ENCODE measurements at regions not wholly inside any gene's neighbourhood (a gene's known extent, or its start where the extent isn't known, plus 50 kb on each side); places are given as distances from the start of the nearest gene placed in this dataset.
A peak's percentile ranks its signal among the peaks of the same experiment; 100 is the strongest.
"Not testable (repeated sequence)": the region's sequence is repeated elsewhere in the genome, so short reads cannot be mapped to it uniquely, and the experiment has no call there.

DNA sequence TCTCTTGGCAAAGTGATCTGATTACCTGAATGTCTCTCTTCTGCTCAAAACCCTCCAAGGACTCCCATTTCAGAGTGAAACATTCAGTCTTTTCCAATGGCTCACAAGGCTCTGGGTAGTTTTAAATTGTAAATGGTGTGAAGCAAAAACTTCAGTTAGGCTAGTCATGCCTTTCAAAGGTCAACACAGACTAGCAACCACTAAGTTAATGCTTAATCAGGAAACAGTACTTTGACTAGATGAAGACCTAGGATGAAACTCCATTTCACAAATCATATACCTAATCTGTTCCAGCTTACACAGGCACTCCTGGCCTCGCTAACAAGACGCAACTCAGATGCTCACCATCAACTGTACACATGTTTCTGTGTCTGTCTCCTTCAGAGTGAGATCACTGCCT, 240.9 kb downstream of the TP53TG3F start:
- H3K4me1 ChIP-seq (ENCODE audit: control insufficient read depth in 1 of 2, insufficient read depth in 2 of 2, low read length in 2 of 2); H3K4me1 Mint-ChIP-seq; H3K4me3 Mint-ChIP-seq; H3K27me3 ChIP-seq (ENCODE audit: control insufficient read depth in 2 of 2, insufficient read depth in 2 of 2, low read length in 2 of 2); H3K27ac ChIP-seq (ENCODE audit: low read depth in 1 of 2, low read length in 2 of 2); H3K79me2 ChIP-seq (ENCODE audit: insufficient read depth, low read length); DNase-seq; H2AFZ ChIP-seq (ENCODE audit: insufficient read depth, low read depth, low read length, poor library complexity, severe bottlenecking); H3K4me3 ChIP-seq (replicated peaks in 1 of 3; ENCODE audit: low read depth in 2 of 3, low read length in 3 of 3); H3K36me3 Mint-ChIP-seq; H4K20me1 ChIP-seq (ENCODE audit: insufficient read depth, low read length); intact Hi-C loops (cut with micrococcal nuclease); H3K27me3 Mint-ChIP-seq (ENCODE audit: low read depth in 3 of 3); H3K9me3 ChIP-seq (replicated peaks in 1 of 2; ENCODE audit: control insufficient read depth in 1 of 2, insufficient read depth in 1 of 2, low read length in 2 of 2); H3K9ac ChIP-seq (ENCODE audit: insufficient read depth, low read length, poor library complexity, severe bottlenecking); H3K36me3 ChIP-seq (replicated peaks in 1 of 2; ENCODE audit: control insufficient read depth in 1 of 2, insufficient read depth in 2 of 2, low read length in 2 of 2); H3K4me2 ChIP-seq (replicated peaks; ENCODE audit: extremely low read depth, low read length, poor library complexity, severe bottlenecking): not testable (repeated sequence)
- WGBS (ENCODE audit: insufficient coverage) = 86% methylated on average over 1 of the region's 2 CpGs
- Mint-ChIP-seq H3K27ac (peak overlapping the region in 1 of 7 donors; percentile 55), H3K9me3 (peaks cover 0 to 13% (median 4%) of the 10 kb centered on the region in 7 donors)

- H3K36me3 ChIP-seq (replicated peaks in 1 of 2; ENCODE audit: control insufficient read depth in 1 of 2, insufficient read depth in 2 of 2, low read length in 2 of 2); H3K4me3 Mint-ChIP-seq; H3K9me3 ChIP-seq (replicated peaks in 1 of 2; ENCODE audit: control insufficient read depth in 1 of 2, insufficient read depth in 1 of 2, low read length in 2 of 2); H3K4me1 Mint-ChIP-seq; H3K4me2 ChIP-seq (replicated peaks; ENCODE audit: extremely low read depth, low read length, poor library complexity, severe bottlenecking); intact Hi-C loops (cut with micrococcal nuclease); H3K4me1 ChIP-seq (ENCODE audit: control insufficient read depth in 1 of 2, insufficient read depth in 2 of 2, low read length in 2 of 2); H3K79me2 ChIP-seq (ENCODE audit: insufficient read depth, low read length); H3K27ac ChIP-seq (ENCODE audit: low read depth in 1 of 2, low read length in 2 of 2); H3K27me3 ChIP-seq (ENCODE audit: control insufficient read depth in 2 of 2, insufficient read depth in 2 of 2, low read length in 2 of 2); H3K9ac ChIP-seq (ENCODE audit: insufficient read depth, low read length, poor library complexity, severe bottlenecking); H3K27ac Mint-ChIP-seq; H2AFZ ChIP-seq (ENCODE audit: insufficient read depth, low read depth, low read length, poor library complexity, severe bottlenecking); H3K36me3 Mint-ChIP-seq; H4K20me1 ChIP-seq (ENCODE audit: insufficient read depth, low read length); H3K4me3 ChIP-seq (replicated peaks in 1 of 3; ENCODE audit: low read depth in 2 of 3, low read length in 3 of 3); DNase-seq; H3K27me3 Mint-ChIP-seq (ENCODE audit: low read depth in 3 of 3): not testable (repeated sequence)
- 78% methylated on average over 37 of the region's 55 CpGs for WGBS (ENCODE audit: insufficient coverage)
- peaks cover 0 to 20% (median 11%) of the 10 kb centered on the region in 7 donors for H3K9me3 Mint-ChIP-seq
Observed at GRCh38 chr16:33706845-33707590, 247.6 kb downstream of the TP53TG3F start.

DNA sequence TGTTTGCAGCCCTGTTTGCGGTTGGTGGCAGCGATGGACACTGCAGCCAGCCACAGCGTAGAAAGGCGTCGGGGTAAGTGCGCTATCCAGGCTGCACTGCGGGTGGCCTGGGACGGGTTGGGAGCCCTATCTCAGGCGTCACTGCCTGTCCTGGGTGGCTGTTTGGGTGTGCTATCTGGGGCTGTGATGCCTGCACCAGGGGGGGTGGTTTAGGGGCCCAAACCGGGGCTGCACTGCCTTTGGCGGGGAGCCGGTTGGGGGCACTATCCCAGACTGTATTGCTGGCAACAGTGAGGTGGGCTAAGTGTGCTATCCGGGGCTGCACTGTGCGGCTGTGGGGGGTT, 248.2 kb downstream of the TP53TG3F start:
- H3K36me3 Mint-ChIP-seq; H3K27ac Mint-ChIP-seq; H2AFZ ChIP-seq (ENCODE audit: insufficient read depth, low read depth, low read length, poor library complexity, severe bottlenecking); H3K4me2 ChIP-seq (replicated peaks; ENCODE audit: extremely low read depth, low read length, poor library complexity, severe bottlenecking); H3K79me2 ChIP-seq (ENCODE audit: insufficient read depth, low read length); H3K36me3 ChIP-seq (replicated peaks in 1 of 2; ENCODE audit: control insufficient read depth in 1 of 2, insufficient read depth in 2 of 2, low read length in 2 of 2); DNase-seq; H3K4me1 Mint-ChIP-seq; H3K27ac ChIP-seq (ENCODE audit: low read depth in 1 of 2, low read length in 2 of 2); H3K9me3 ChIP-seq (replicated peaks in 1 of 2; ENCODE audit: control insufficient read depth in 1 of 2, insufficient read depth in 1 of 2, low read length in 2 of 2); H3K27me3 Mint-ChIP-seq (ENCODE audit: low read depth in 3 of 3); H3K27me3 ChIP-seq (ENCODE audit: control insufficient read depth in 2 of 2, insufficient read depth in 2 of 2, low read length in 2 of 2); H3K9ac ChIP-seq (ENCODE audit: insufficient read depth, low read length, poor library complexity, severe bottlenecking); H3K4me1 ChIP-seq (ENCODE audit: control insufficient read depth in 1 of 2, insufficient read depth in 2 of 2, low read length in 2 of 2); intact Hi-C loops (cut with micrococcal nuclease); H3K4me3 ChIP-seq (replicated peaks in 1 of 3; ENCODE audit: low read depth in 2 of 3, low read length in 3 of 3); H4K20me1 ChIP-seq (ENCODE audit: insufficient read depth, low read length); H3K4me3 Mint-ChIP-seq: not testable (repeated sequence)
- H3K9me3 Mint-ChIP-seq = peaks cover 0 to 22% (median 8%) of the 10 kb centered on the region in 7 donors
- 55% methylated on average over 14 of the region's 14 CpGs for WGBS (ENCODE audit: insufficient coverage)

DNA sequence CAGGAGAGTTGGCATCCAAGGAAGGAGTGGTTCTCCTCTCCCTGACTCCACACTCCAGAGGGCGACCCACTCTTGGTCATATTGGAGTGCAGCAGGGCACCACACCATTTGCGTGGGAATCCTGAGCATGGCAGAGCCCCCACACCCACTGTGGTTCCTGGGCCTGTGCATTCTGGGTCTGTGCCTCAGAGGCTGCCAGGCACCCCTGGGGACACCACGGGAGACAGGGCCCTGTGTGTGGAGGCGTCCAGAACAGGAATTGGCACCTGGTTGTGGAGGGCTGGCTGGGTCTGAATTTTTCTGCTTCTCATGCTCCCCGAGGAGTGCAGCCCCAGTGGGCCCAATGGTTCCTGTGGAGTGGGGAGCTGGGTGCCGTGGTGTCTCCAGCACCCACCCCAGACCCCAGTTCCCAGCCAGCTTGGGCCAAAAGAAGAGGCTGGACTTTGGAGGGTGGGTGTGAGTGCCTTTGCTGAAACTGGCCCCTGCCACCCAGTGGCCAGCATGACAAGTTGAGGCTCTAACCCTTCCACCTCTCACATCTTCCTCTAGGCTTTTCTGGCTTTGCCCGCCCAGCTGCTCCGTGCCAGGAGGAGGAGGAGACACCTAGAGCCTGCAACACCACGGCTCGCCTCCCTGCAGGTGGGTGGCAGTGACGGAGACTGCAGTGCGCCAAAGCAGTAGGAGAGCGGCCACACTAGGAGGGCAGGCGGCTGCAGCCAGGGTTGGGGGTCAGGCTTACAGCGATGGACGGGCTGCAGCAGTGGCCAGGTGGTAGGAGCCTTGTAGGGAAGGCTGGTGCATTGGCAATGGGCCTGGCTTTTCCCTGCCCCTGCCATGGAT, 250.7 kb downstream of the TP53TG3F start:
- H3K9ac ChIP-seq (ENCODE audit: insufficient read depth, low read length, poor library complexity, severe bottlenecking); H3K79me2 ChIP-seq (ENCODE audit: insufficient read depth, low read length); H3K27ac ChIP-seq (ENCODE audit: low read depth in 1 of 2, low read length in 2 of 2); DNase-seq; H3K4me3 ChIP-seq (replicated peaks in 1 of 3; ENCODE audit: low read depth in 2 of 3, low read length in 3 of 3); H3K36me3 ChIP-seq (replicated peaks in 1 of 2; ENCODE audit: control insufficient read depth in 1 of 2, insufficient read depth in 2 of 2, low read length in 2 of 2); H3K4me2 ChIP-seq (replicated peaks; ENCODE audit: extremely low read depth, low read length, poor library complexity, severe bottlenecking); H3K4me3 Mint-ChIP-seq; H3K27me3 Mint-ChIP-seq (ENCODE audit: low read depth in 3 of 3); H3K4me1 ChIP-seq (ENCODE audit: control insufficient read depth in 1 of 2, insufficient read depth in 2 of 2, low read length in 2 of 2); intact Hi-C loops (cut with micrococcal nuclease); H3K4me1 Mint-ChIP-seq; H3K36me3 Mint-ChIP-seq; H4K20me1 ChIP-seq (ENCODE audit: insufficient read depth, low read length); H2AFZ ChIP-seq (ENCODE audit: insufficient read depth, low read depth, low read length, poor library complexity, severe bottlenecking); H3K9me3 ChIP-seq (replicated peaks in 1 of 2; ENCODE audit: control insufficient read depth in 1 of 2, insufficient read depth in 1 of 2, low read length in 2 of 2); H3K27ac Mint-ChIP-seq; H3K27me3 ChIP-seq (ENCODE audit: control insufficient read depth in 2 of 2, insufficient read depth in 2 of 2, low read length in 2 of 2): not testable (repeated sequence)
- peaks cover 7 to 34% (median 14%) of the 10 kb centered on the region in 7 donors for H3K9me3 Mint-ChIP-seq
- WGBS (ENCODE audit: insufficient coverage) = 93% methylated on average over 11 of the region's 16 CpGs
